ENCODE measurements at regions not wholly inside any gene's neighbourhood (a gene's known extent, or its start where the extent isn't known, plus 50 kb on each side); places are given as distances from the start of the nearest gene placed in this dataset.

GRCh38 chrX:127466211-127466610 is 586.0 kb downstream of the ACTRT1 start:
- no peak overlapping the region for H3K27ac ChIP-seq (ENCODE audit: low read length)
- intact Hi-C loops (cut with micrococcal nuclease; ENCODE audit: unreplicated experiment), result no loop called here
- no peaks in the 10 kb centered on the region for H3K36me3 ChIP-seq (ENCODE audit: control insufficient read depth, insufficient read depth, low read length)
- no peaks in the 10 kb centered on the region for H3K4me1 ChIP-seq (ENCODE audit: control insufficient read depth, insufficient read depth, low read length)
- H3K27me3 ChIP-seq (ENCODE audit: control insufficient read depth, insufficient read depth, low read length), result no peaks in the 10 kb centered on the region
- no peak overlapping the region for H3K4me3 ChIP-seq (ENCODE audit: low read depth in 2 of 2, low read length in 2 of 2)
- H3K9me3 ChIP-seq (ENCODE audit: control insufficient read depth, insufficient read depth, low read depth, low read length), result no peaks in the 10 kb centered on the region
- in situ Hi-C loops (cut with HindIII; ENCODE audit: low pct_unique_long_range_greater_than_20kb, low sequenced_read_pairs), result no loop called here
- DNase-seq (ENCODE audit: low read depth, low spot score) (no peak), ATAC-seq (no peak)
- TF ChIP-seq REST (IDR thresholded peaks at IDR 0.05; ENCODE audit: insufficient read depth in 1 of 2, low read depth in 2 of 2, low read length in 1 of 2) (no peak), CTCF (IDR thresholded peaks at IDR 0.05) (no peak)
- CTCF ChIA-PET, result no interaction called here
- no TSS peak for BruUV-seq (replicated peaks)
- POLR2A ChIA-PET, result no interaction called here

GRCh38 chrX:127459790-127460189 is 592.4 kb downstream of the ACTRT1 start:
- intact Hi-C loops (cut with micrococcal nuclease; ENCODE audit: unreplicated experiment) (no loop called here), in situ Hi-C loops (cut with HindIII; ENCODE audit: low pct_unique_long_range_greater_than_20kb, low sequenced_read_pairs) (no loop called here)
- H3K36me3 ChIP-seq (ENCODE audit: control insufficient read depth, insufficient read depth, low read length), result no peaks in the 10 kb centered on the region
- ChIA-PET POLR2A (no interaction called here), CTCF (no interaction called here)
- TF ChIP-seq CTCF (IDR thresholded peaks at IDR 0.05) (peak; percentile 19), REST (IDR thresholded peaks at IDR 0.05; ENCODE audit: insufficient read depth in 1 of 2, low read depth in 2 of 2, low read length in 1 of 2) (no peak), SIN3A (IDR thresholded peaks at IDR 0.05; ENCODE audit: borderline replicate concordance, insufficient read depth, low read depth, low read length) (no peak)
- H3K27ac ChIP-seq (ENCODE audit: low read length), result no peak overlapping the region
- H3K27me3 ChIP-seq (ENCODE audit: control insufficient read depth, insufficient read depth, low read length), result no peaks in the 10 kb centered on the region
- BruUV-seq (replicated peaks), result no TSS peak
- H3K4me3 ChIP-seq (ENCODE audit: low read depth in 2 of 2, low read length in 2 of 2), result no peak overlapping the region
- ATAC-seq, result no peak
- H3K4me1 ChIP-seq (ENCODE audit: control insufficient read depth, insufficient read depth, low read length), result no peaks in the 10 kb centered on the region
- no peak for DNase-seq (ENCODE audit: low read depth, low spot score)
- no peaks in the 10 kb centered on the region for H3K9me3 ChIP-seq (ENCODE audit: control insufficient read depth, insufficient read depth, low read depth, low read length)
